ENCODE measurements at regions not wholly inside any gene's neighbourhood (a gene's known extent, or its start where the extent isn't known, plus 50 kb on each side); places are given as distances from the start of the nearest gene placed in this dataset.

- no peak for FAIRE-seq
Measured at GRCh38 chr4:180925805-180926204, 1317.4 kb upstream of the TENM3 start.

- no peak for FAIRE-seq
Measured at GRCh38 chr4:180926277-180926676, 1316.9 kb upstream of the TENM3 start.

GRCh38 chr4:180932370-180933001 lies 1310.7 kb upstream of the TENM3 start:
- FAIRE-seq, result no peak

GRCh38 chr4:180937083-180937482 lies 1306.1 kb upstream of the TENM3 start:
- no peak for FAIRE-seq

- FAIRE-seq, result no peak
Measured at GRCh38 chr4:180940680-180941079, 1302.5 kb upstream of the TENM3 start.

GRCh38 chr4:180942367-180942916 lies 1300.8 kb upstream of the TENM3 start:
- no peak for FAIRE-seq

- FAIRE-seq, result no peak
Measured at GRCh38 chr4:180946188-180946587, 1297.0 kb upstream of the TENM3 start.

GRCh38 chr4:180947425-180947824 lies 1295.8 kb upstream of the TENM3 start:
- FAIRE-seq, result no peak

GRCh38 chr4:180949424-180950213 lies 1293.6 kb upstream of the TENM3 start:
- no peak for FAIRE-seq

GRCh38 chr4:180950377-180950776 lies 1292.8 kb upstream of the TENM3 start:
- no peak for FAIRE-seq

GRCh38 chr4:180951312-180951711 lies 1291.9 kb upstream of the TENM3 start:
- no peak for FAIRE-seq

GRCh38 chr4:180953572-180953971 lies 1289.6 kb upstream of the TENM3 start:
- no peak for FAIRE-seq

GRCh38 chr4:180960743-180961401 lies 1282.3 kb upstream of the TENM3 start:
- FAIRE-seq, result no peak

GRCh38 chr4:180962268-180962667 lies 1280.9 kb upstream of the TENM3 start:
- FAIRE-seq, result no peak

GRCh38 chr4:180966312-180966711 lies 1276.9 kb upstream of the TENM3 start:
- no peak for FAIRE-seq

GRCh38 chr4:180967936-180968335 lies 1275.3 kb upstream of the TENM3 start:
- FAIRE-seq, result no peak

GRCh38 chr4:180973894-180974293 lies 1269.3 kb upstream of the TENM3 start:
- no peak for FAIRE-seq

- FAIRE-seq, result no peak
Measured at GRCh38 chr4:180990931-180991330, 1252.3 kb upstream of the TENM3 start.

- FAIRE-seq, result no peak
Measured at GRCh38 chr4:180993244-180993836, 1249.9 kb upstream of the TENM3 start.

GRCh38 chr4:180994722-180995121 lies 1248.5 kb upstream of the TENM3 start:
- FAIRE-seq, result no peak

GRCh38 chr4:180999217-180999616 lies 1244.0 kb upstream of the TENM3 start:
- no peak for FAIRE-seq

- FAIRE-seq, result no peak
Measured at GRCh38 chr4:181004056-181004455, 1239.1 kb upstream of the TENM3 start.
